COLO668 (cell line): ENCODE measurements at regions not wholly inside any gene's neighbourhood (a gene's known extent, or its start where the extent isn't known, plus 50 kb on each side); places are given as distances from the start of the nearest gene placed in this dataset.
"Not testable (repeated sequence)": the region's sequence is repeated elsewhere in the genome, so short reads cannot be mapped to it uniquely, and the experiment has no call there.

Experiments
- DNase-seq: peaks from one replicate; lab custom pipeline; 2025; ENCODE audit not compliant: unreplicated experiment; lab: John Stamatoyannopoulos, UW

GRCh38 chr20:19890445-19891051, 126.6 kb upstream of the NAA20 start:
- peak; percentile 28 for DNase-seq

- DNase-seq: no peak
Observed at GRCh38 chr20:19893356-19893755, 123.8 kb upstream of the NAA20 start.

- DNase-seq: no peak
Observed at GRCh38 chr20:19895761-19896160, 121.4 kb upstream of the NAA20 start.

GRCh38 chr20:19897891-19898290, 119.3 kb upstream of the NAA20 start:
- DNase-seq: no peak

GRCh38 chr20:19901226-19901625, 115.9 kb upstream of the NAA20 start:
- DNase-seq: peak; percentile 17

GRCh38 chr20:19903168-19903811, 113.9 kb upstream of the NAA20 start:
- peak; percentile 77 for DNase-seq

- DNase-seq: peak; percentile 26
Observed at GRCh38 chr20:19907326-19908056, 109.7 kb upstream of the NAA20 start.

- no peak for DNase-seq
Observed at GRCh38 chr20:19908576-19908975, 108.6 kb upstream of the NAA20 start.

GRCh38 chr20:19909725-19910124, 107.4 kb upstream of the NAA20 start:
- no peak for DNase-seq

- DNase-seq: no peak
Observed at GRCh38 chr20:19911810-19912382, 105.3 kb upstream of the NAA20 start.

GRCh38 chr20:19913349-19913748, 103.8 kb upstream of the NAA20 start:
- no peak for DNase-seq

GRCh38 chr20:19913927-19914614, 103.1 kb upstream of the NAA20 start:
- peak; percentile 64 for DNase-seq

- DNase-seq: no peak
Observed at GRCh38 chr20:19915111-19915798, 101.9 kb upstream of the NAA20 start.

GRCh38 chr20:19916531-19917485, 100.4 kb upstream of the NAA20 start:
- DNase-seq: no peak

GRCh38 chr20:19918965-19919329, 98.2 kb upstream of the NAA20 start:
- no peak for DNase-seq

GRCh38 chr20:19920381-19921138, 96.6 kb upstream of the NAA20 start:
- DNase-seq: no peak

- DNase-seq: no peak
Observed at GRCh38 chr20:19921284-19921793, 95.8 kb upstream of the NAA20 start.

GRCh38 chr20:19921829-19922228, 95.3 kb upstream of the NAA20 start:
- not testable (repeated sequence) for DNase-seq

- DNase-seq: no peak
Observed at GRCh38 chr20:19922716-19923115, 94.4 kb upstream of the NAA20 start.
